Thyroid gland (tissue), 4 donors: ENCODE measurements at regions not wholly inside any gene's neighbourhood (a gene's known extent, or its start where the extent isn't known, plus 50 kb on each side); places are given as distances from the start of the nearest gene placed in this dataset.
"Not testable (repeated sequence)": the region's sequence is repeated elsewhere in the genome, so short reads cannot be mapped to it uniquely, and the experiment has no call there.

Experiments
- POLR2A ChIP-seq, 2 donors: fragments of 450-650 bp; IDR thresholded peaks; one replicate each; pipeline ENCODE4 v1.6.1; 2017; ENCODE audit warnings: antibody characterized with exemption in 2 of 2, mild to moderate bottlenecking in 2 of 2, moderate library complexity in 1 of 2
- TF ChIP-seq, protein P1 (sequence below), 6 experiments: fragments of 200-600 bp in 3 of 6; fragments of 450-650 bp in 3 of 6; sonication (generic) in 3 of 6; IDR thresholded peaks; one replicate each; pipeline ENCODE4 v1.5.1; 2016 to 2019; ENCODE audit warnings: antibody characterized with exemption in 6 of 6, mild to moderate bottlenecking in 2 of 6, inconsistent platforms in 1 of 6, moderate library complexity in 1 of 6

DNA sequence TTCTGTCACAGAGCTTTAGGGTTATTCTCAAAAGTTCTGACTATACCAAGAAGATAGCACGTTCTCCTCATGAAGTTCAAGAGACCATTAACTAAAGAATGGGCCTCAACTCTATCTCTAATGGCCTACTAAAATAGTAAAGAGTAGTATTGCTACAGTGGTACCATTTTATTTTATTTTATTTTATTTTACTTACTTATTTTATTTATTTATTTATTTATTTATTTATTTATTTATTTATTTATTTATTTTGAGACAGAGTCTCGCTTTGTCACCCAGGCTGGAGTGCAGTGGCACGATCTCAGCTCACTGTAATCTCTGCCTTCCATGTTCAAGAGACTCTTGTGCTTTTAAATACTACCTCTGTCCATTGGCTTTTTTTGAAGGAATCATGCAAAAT, 52.5 kb upstream of the SCRG1 start:
- TF ChIP-seq, protein P1, sequence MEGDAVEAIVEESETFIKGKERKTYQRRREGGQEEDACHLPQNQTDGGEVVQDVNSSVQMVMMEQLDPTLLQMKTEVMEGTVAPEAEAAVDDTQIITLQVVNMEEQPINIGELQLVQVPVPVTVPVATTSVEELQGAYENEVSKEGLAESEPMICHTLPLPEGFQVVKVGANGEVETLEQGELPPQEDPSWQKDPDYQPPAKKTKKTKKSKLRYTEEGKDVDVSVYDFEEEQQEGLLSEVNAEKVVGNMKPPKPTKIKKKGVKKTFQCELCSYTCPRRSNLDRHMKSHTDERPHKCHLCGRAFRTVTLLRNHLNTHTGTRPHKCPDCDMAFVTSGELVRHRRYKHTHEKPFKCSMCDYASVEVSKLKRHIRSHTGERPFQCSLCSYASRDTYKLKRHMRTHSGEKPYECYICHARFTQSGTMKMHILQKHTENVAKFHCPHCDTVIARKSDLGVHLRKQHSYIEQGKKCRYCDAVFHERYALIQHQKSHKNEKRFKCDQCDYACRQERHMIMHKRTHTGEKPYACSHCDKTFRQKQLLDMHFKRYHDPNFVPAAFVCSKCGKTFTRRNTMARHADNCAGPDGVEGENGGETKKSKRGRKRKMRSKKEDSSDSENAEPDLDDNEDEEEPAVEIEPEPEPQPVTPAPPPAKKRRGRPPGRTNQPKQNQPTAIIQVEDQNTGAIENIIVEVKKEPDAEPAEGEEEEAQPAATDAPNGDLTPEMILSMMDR (IDR thresholded peaks at IDR 0.05), result not testable (repeated sequence)
- not testable (repeated sequence) for TF ChIP-seq POLR2A (IDR thresholded peaks at IDR 0.05)
